ENCODE measurements at regions not wholly inside any gene's neighbourhood (a gene's known extent, or its start where the extent isn't known, plus 50 kb on each side); places are given as distances from the start of the nearest gene placed in this dataset.

GRCh38 chr12:13342971-13343370 is 146.4 kb downstream of the EMP1 start:
- H3K79me2 ChIP-seq (ENCODE audit: control insufficient read depth, insufficient read depth, low read length): no peaks in the 10 kb centered on the region
- TF ChIP-seq CBFB (IDR thresholded peaks at IDR 0.05; ENCODE audit: low read depth) (no peak), ATF7 (IDR thresholded peaks at IDR 0.05; ENCODE audit: low read depth) (no peak), GABPA (IDR thresholded peaks at IDR 0.05; ENCODE audit: low read depth) (no peak), DPF2 (IDR thresholded peaks at IDR 0.05) (no peak), NFYA (IDR thresholded peaks at IDR 0.05; ENCODE audit: borderline replicate concordance, low read depth, low read length) (no peak), IKZF2 (IDR thresholded peaks at IDR 0.05) (no peak), MLLT1 (IDR thresholded peaks at IDR 0.05) (no peak), SUZ12 (IDR thresholded peaks at IDR 0.05; ENCODE audit: unreplicated experiment) (no peak), SIN3A (IDR thresholded peaks at IDR 0.05; ENCODE audit: low read depth, low read length) (no peak), NRF1 (conservative IDR thresholded peaks at IDR 0.05; ENCODE audit: low read depth, low read length) (no peak), CHD2 (IDR thresholded peaks at IDR 0.05; ENCODE audit: borderline replicate concordance, low read depth, low read length) (no peak), CEBPZ (IDR thresholded peaks at IDR 0.05; ENCODE audit: low read depth, low read length) (no peak), STAT3 (IDR thresholded peaks at IDR 0.05; ENCODE audit: low read depth, low read length) (no peak), RCOR1 (conservative IDR thresholded peaks at IDR 0.05; ENCODE audit: low read depth, low read length) (no peak), NFIC (IDR thresholded peaks at IDR 0.05; ENCODE audit: low read depth, low read length) (no peak), ZNF217 (IDR thresholded peaks at IDR 0.05) (no peak), MTA3 (IDR thresholded peaks at IDR 0.05; ENCODE audit: borderline replicate concordance, low read length) (no peak)
- TF ChIP-seq, protein P1, sequence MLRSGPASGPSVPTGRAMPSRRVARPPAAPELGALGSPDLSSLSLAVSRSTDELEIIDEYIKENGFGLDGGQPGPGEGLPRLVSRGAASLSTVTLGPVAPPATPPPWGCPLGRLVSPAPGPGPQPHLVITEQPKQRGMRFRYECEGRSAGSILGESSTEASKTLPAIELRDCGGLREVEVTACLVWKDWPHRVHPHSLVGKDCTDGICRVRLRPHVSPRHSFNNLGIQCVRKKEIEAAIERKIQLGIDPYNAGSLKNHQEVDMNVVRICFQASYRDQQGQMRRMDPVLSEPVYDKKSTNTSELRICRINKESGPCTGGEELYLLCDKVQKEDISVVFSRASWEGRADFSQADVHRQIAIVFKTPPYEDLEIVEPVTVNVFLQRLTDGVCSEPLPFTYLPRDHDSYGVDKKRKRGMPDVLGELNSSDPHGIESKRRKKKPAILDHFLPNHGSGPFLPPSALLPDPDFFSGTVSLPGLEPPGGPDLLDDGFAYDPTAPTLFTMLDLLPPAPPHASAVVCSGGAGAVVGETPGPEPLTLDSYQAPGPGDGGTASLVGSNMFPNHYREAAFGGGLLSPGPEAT (IDR thresholded peaks at IDR 0.05; ENCODE audit: low read depth): no peak
- TF ChIP-seq, protein P2, sequence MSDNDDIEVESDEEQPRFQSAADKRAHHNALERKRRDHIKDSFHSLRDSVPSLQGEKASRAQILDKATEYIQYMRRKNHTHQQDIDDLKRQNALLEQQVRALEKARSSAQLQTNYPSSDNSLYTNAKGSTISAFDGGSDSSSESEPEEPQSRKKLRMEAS (IDR thresholded peaks at IDR 0.05; ENCODE audit: low read depth, low read length): no peak
- no TSS peak for BruUV-seq (replicated peaks)
- ChIA-PET SMC1A (ENCODE audit: uncharacterized antibody, unreplicated experiment) (no interaction called here), CTCF (no interaction called here), RAD21 (ENCODE audit: unreplicated experiment) (no interaction called here), POLR2A (no interaction called here)
- H3K9ac ChIP-seq (ENCODE audit: control insufficient read depth, insufficient read depth, low read length): no peak overlapping the region
- H2AFZ ChIP-seq (ENCODE audit: control insufficient read depth, low read depth, low read length): no peak overlapping the region
- H3K4me1 ChIP-seq (ENCODE audit: control insufficient read depth, insufficient read depth, low read length): no peaks in the 10 kb centered on the region
- no peak for DNase-seq (ENCODE audit: low read depth, low spot score)
- H3K27ac ChIP-seq (ENCODE audit: control insufficient read depth, insufficient read depth): no peak overlapping the region
- H3K4me3 ChIP-seq: no peak overlapping the region
- intact Hi-C loops (cut with micrococcal nuclease; ENCODE audit: unreplicated experiment): no loop called here
- ATAC-seq: no peak; the same call in 2 of the 3 replicates
- WGBS (ENCODE audit: insufficient coverage, insufficient replicate concordance, low lambda C conversion rate, missing lambda C conversion rate): 18% methylated on average over 3 of the region's 3 CpGs
- H3K9me3 ChIP-seq (replicated peaks; ENCODE audit: control insufficient read depth, insufficient read depth, low read length): no peaks in the 10 kb centered on the region
- FAIRE-seq: no peak
- no peaks in the 10 kb centered on the region; a peak in 3 of 4 replicates for H3K27me3 ChIP-seq (replicated peaks in 1 of 2; ENCODE audit: control insufficient read depth in 2 of 2, insufficient read depth in 2 of 2, low read length in 1 of 2)
- in situ Hi-C loops (cut with MboI): no loop called here
- H3K36me3 ChIP-seq (ENCODE audit: control insufficient read depth in 2 of 2, insufficient read depth in 2 of 2, low read length in 1 of 2): no peaks in the 10 kb centered on the region
- no peak overlapping the region for H3K4me2 ChIP-seq (ENCODE audit: control insufficient read depth, insufficient read depth)
- no peaks in the 10 kb centered on the region for H4K20me1 ChIP-seq (ENCODE audit: control insufficient read depth, insufficient read depth)

All from GM12878 (cell line).